ENCODE measurements at regions not wholly inside any gene's neighbourhood (a gene's known extent, or its start where the extent isn't known, plus 50 kb on each side); places are given as distances from the start of the nearest gene placed in this dataset.

DNA sequence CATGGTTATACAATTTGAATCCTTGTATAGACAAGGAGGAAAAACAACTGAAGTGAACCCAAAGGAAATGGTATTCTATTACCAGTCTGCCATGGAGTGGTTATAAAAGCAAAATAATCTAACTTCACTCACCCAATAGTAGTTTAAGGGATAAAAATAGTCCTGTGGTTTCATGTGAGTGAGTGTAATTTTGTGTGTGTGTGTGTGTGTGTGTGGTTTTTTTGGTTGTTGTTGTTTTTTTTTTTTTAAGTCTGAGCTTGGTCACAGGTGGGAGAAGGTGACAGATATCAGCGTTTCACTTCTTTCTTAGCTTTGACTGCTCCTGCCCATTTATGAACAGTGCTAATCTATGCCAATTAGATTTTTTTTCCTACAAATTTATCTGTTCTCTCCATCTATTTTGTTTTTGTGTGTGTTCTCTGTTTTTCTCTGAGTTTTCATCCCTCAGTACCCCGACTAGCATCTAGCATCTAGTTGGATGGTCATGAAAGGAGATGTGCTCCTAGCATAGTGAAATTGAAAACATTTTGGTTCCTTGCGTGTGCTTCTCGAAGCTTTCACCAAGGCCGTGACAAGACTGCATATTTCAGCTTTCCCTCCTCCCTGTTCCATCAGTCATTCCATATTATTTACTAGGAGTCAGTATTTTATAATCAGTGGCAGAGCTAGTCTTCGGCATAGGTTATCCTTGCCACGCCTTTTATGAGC lies 200.1 kb upstream of the DTNA start:
- TF ChIP-seq EZH2 (IDR thresholded peaks at IDR 0.05; ENCODE audit: borderline replicate concordance, low read length) (no peak), CTCF (IDR thresholded peaks at IDR 0.05; ENCODE audit: low read length) (no peak)
- H3K4me2 ChIP-seq (ENCODE audit: low read length), result no peak overlapping the region
- H2AFZ ChIP-seq (ENCODE audit: low read length), result no peak overlapping the region
- H3F3A ChIP-seq (ENCODE audit: insufficient read depth, low read length), result no peaks in the 10 kb centered on the region
- H3K36me3 ChIP-seq (ENCODE audit: insufficient read depth, low read length), result no peaks in the 10 kb centered on the region
- no peak overlapping the region for H3K27ac ChIP-seq (ENCODE audit: low read depth, low read length, poor library complexity, severe bottlenecking)
- H3K4me1 ChIP-seq (ENCODE audit: insufficient read depth, low read length, severe bottlenecking), result no peaks in the 10 kb centered on the region
- no peaks in the 10 kb centered on the region for H3K79me2 ChIP-seq (ENCODE audit: insufficient read depth, low read length)
- H3K4me3 ChIP-seq (ENCODE audit: low read depth, low read length, poor library complexity, severe bottlenecking), result no peak overlapping the region
- no peak overlapping the region for H3K9ac ChIP-seq (ENCODE audit: low read length)
- no peaks in the 10 kb centered on the region for H3K9me3 ChIP-seq (ENCODE audit: low read length)
- H4K20me1 ChIP-seq (ENCODE audit: insufficient read depth, low read length), result no peaks in the 10 kb centered on the region
- no peaks in the 10 kb centered on the region for H3K9me2 ChIP-seq (ENCODE audit: low read depth, low read length)
- no peaks in the 10 kb centered on the region for H3K27me3 ChIP-seq (ENCODE audit: insufficient read depth, low read length)

DNA sequence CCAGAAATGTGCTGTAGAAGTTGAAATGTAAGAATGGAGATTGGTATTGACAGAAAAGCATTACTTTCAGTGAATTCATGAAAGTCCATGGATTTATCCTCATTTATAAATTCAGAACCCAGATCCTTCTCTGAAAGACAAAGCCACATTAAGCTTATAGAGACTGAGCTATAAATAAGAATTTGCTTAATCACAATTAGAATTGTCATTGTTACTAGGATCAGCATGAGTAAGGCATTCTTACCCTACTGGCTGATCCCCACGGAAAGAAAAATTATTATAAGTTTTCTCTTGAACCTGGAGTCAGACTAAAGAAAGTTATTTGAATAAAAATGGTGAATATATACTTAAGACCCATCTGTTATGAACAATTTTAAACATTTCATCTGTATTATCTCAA lies 199.2 kb upstream of the DTNA start:
- H3K9me2 ChIP-seq (ENCODE audit: low read depth, low read length), result no peaks in the 10 kb centered on the region
- H3K4me1 ChIP-seq (ENCODE audit: insufficient read depth, low read length, severe bottlenecking), result no peaks in the 10 kb centered on the region
- no peak overlapping the region for H3K4me3 ChIP-seq (ENCODE audit: low read depth, low read length, poor library complexity, severe bottlenecking)
- H3K9me3 ChIP-seq (ENCODE audit: low read length), result no peaks in the 10 kb centered on the region
- no peak overlapping the region for H3K9ac ChIP-seq (ENCODE audit: low read length)
- H3K27me3 ChIP-seq (ENCODE audit: insufficient read depth, low read length), result no peaks in the 10 kb centered on the region
- H3K27ac ChIP-seq (ENCODE audit: low read depth, low read length, poor library complexity, severe bottlenecking), result no peak overlapping the region
- H3K79me2 ChIP-seq (ENCODE audit: insufficient read depth, low read length), result no peaks in the 10 kb centered on the region
- no peaks in the 10 kb centered on the region for H3F3A ChIP-seq (ENCODE audit: insufficient read depth, low read length)
- no peaks in the 10 kb centered on the region for H3K36me3 ChIP-seq (ENCODE audit: insufficient read depth, low read length)
- TF ChIP-seq EZH2 (IDR thresholded peaks at IDR 0.05; ENCODE audit: borderline replicate concordance, low read length), result no peak
- TF ChIP-seq CTCF (IDR thresholded peaks at IDR 0.05; ENCODE audit: low read length), result no peak
- H3K4me2 ChIP-seq (ENCODE audit: low read length), result no peak overlapping the region
- no peak overlapping the region for H2AFZ ChIP-seq (ENCODE audit: low read length)
- no peaks in the 10 kb centered on the region for H4K20me1 ChIP-seq (ENCODE audit: insufficient read depth, low read length)

- TF ChIP-seq CTCF (IDR thresholded peaks at IDR 0.05; ENCODE audit: low read length), result no peak
- TF ChIP-seq EZH2 (IDR thresholded peaks at IDR 0.05; ENCODE audit: borderline replicate concordance, low read length), result no peak
- Histone ChIP-seq H3F3A (ENCODE audit: insufficient read depth, low read length) (no peaks in the 10 kb centered on the region), H3K4me2 (ENCODE audit: low read length) (no peak overlapping the region), H4K20me1 (ENCODE audit: insufficient read depth, low read length) (no peaks in the 10 kb centered on the region), H3K4me3 (ENCODE audit: low read depth, low read length, poor library complexity, severe bottlenecking) (no peak overlapping the region), H3K9ac (ENCODE audit: low read length) (no peak overlapping the region), H3K36me3 (ENCODE audit: insufficient read depth, low read length) (no peaks in the 10 kb centered on the region), H2AFZ (ENCODE audit: low read length) (no peak overlapping the region), H3K4me1 (ENCODE audit: insufficient read depth, low read length, severe bottlenecking) (no peaks in the 10 kb centered on the region), H3K9me3 (ENCODE audit: low read length) (no peaks in the 10 kb centered on the region), H3K27me3 (ENCODE audit: insufficient read depth, low read length) (no peaks in the 10 kb centered on the region), H3K27ac (ENCODE audit: low read depth, low read length, poor library complexity, severe bottlenecking) (no peak overlapping the region), H3K79me2 (ENCODE audit: insufficient read depth, low read length) (no peaks in the 10 kb centered on the region), H3K9me2 (ENCODE audit: low read depth, low read length) (no peaks in the 10 kb centered on the region)
Observed at GRCh38 chr18:34511435-34511834, 198.7 kb upstream of the DTNA start.
